IPS DF 4.7 (cell line): ENCODE measurements at regions not wholly inside any gene's neighbourhood (a gene's known extent, or its start where the extent isn't known, plus 50 kb on each side); places are given as distances from the start of the nearest gene placed in this dataset.

Experiments
- DNase-seq: peaks from one replicate; pipeline ENCODE4 v3.0.0-alpha.2; 2013; ENCODE audit warnings: low spot score; ENCODE audit errors: extremely low read depth

- no peak for DNase-seq
Measured at GRCh38 chr11:112400476-112401014, 139.9 kb upstream of the PLET1 start.

GRCh38 chr11:112401036-112401769 lies 140.5 kb upstream of the PLET1 start:
- DNase-seq = no peak

GRCh38 chr11:112403432-112403831 lies 142.8 kb upstream of the PLET1 start:
- DNase-seq = no peak

GRCh38 chr11:112404112-112404511 lies 143.5 kb upstream of the PLET1 start:
- DNase-seq = no peak

- DNase-seq = peak; percentile 22
Measured at GRCh38 chr11:112408517-112408916, 147.9 kb upstream of the PLET1 start.

DNA sequence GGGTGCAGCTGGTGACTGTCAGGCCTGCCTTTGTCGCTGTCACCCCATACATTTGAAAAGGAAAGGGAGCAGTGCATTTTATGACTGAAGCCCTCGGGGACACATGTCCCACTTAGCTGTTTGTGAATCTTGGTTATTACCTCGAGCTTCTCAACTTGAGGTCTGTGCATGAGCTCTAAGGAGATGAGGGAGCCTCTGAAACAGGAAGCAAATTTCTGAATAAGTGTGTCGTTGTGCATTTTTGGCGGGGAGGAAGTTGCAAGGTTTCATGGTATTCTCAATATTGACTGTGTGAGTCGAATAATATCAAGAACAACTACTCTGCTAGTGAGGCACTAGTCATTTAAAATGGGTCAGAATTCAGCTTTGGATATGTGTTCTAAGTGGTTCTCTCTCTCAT lies 149.7 kb upstream of the PLET1 start:
- no peak for DNase-seq

GRCh38 chr11:112412383-112412782 lies 151.7 kb upstream of the PLET1 start:
- no peak for DNase-seq

GRCh38 chr11:112417339-112417738 lies 156.7 kb upstream of the PLET1 start:
- DNase-seq = no peak

DNA sequence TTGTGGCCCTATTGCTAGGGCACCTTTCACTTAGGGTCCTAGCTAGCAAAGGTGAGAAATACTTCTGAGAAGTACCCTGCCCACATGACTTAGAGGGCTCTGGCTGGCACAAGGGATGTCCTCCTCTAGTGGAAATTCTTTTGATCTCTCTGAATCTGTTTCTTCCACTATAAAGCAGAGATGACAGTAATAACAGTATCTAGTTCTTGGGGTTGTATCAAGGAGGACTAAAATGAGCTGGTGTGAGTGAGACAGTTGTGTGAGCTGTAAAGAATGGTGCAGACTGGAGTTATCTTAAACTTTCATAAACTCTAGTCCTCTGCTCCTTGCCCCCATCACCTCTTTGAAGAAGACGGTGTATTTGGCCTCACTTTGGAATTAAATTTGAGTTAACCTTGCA lies 157.8 kb upstream of the PLET1 start:
- no peak for DNase-seq

DNA sequence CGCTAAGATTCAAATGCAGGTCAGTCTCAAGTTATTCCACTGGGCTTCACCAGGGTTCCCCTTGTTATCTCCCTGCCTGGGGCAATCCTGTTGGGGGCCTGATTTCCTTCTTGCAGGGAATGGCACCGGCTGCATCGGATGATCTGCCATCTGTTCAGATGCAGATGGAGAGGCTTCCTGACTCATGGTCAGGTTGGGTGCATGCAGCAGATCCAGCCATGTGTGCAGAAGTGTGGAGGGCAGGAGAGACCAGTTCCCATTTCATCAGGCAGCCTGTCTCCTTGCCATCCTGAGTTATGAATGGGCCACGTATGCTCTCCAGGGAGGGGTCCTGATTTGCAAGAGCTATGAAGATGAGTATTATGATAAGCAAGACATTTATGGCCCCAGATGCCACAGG lies 161.2 kb upstream of the PLET1 start:
- no peak for DNase-seq

GRCh38 chr11:112425121-112425520 lies 164.5 kb upstream of the PLET1 start:
- DNase-seq = no peak

DNA sequence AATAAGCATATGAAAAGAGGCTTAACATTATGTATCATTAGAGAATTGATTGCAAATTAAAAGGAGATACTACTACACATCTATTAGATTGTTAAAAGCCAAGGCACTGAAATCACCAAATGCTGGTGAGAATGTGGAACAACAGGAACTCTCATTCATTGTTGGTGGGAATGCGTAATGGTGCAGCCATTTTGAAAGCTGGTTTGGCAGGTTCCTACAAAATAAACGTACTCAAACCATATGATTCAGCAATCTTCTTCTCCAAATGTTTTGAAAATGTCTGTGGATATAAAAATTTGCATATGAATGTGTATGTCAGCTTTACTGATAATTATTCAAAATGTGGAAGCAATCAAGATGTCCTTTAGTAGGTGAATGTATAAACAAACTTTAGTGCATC lies 176.4 kb upstream of the PLET1 start:
- DNase-seq = no peak

DNA sequence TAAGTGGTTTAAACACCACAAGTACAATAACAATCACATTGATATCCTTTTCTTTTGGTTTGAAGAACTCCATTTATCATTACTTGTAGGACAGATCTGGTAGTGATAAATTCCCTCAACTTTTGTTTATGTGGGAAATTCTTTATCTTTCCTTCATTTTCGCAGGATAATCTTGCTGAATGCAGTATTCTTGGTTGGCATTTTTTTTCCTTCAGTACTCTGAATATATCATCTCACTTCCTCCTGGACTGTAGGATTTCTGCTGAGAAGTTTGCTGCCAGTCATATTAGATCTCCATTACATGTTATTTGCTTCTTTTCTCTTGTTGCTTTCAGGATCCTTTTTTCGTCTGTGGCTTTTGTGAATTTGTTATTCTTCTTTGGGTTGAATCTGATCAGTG lies 179.0 kb upstream of the PLET1 start:
- no peak for DNase-seq

DNA sequence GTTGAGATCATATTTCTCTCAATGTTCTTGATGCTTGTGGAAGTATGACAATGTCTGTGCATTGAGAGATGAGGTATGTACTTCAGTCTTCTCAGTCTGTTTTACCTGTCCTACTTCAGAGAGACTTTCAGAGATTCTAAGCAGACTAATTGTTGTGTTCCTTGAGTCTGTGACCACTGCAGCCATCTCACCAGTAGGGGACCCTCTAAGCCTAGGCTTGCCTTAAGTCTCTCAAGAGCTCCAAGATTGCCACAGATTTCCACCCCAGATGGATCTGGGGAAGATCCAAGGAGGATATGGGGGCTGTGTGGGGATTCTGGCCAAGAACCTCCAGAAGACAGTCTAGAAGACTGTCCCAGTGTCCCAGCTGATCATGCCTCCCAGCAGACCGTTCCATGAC lies 179.9 kb upstream of the PLET1 start:
- no peak for DNase-seq

GRCh38 chr11:112448168-112448567 lies 187.5 kb upstream of the PLET1 start:
- DNase-seq = no peak

DNA sequence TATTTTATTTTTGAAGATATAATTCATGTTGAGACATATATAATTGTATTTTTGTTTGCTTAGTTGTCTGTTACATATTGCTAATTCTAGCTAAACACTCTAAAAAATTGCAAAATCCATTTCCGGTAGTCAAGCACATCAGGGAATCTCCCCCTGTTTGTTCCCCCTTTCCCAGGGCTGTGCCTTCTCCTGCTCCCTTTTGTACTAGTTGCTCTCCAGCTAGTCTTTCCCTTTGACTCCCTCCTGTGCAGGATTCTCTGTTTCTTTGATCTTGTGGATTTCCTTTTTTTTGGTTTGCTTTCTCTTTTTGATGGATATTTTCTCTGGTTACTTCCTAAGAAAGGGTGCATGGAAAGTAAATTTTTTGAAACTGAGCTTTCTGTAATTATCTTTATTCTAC lies 188.1 kb upstream of the PLET1 start:
- no peak for DNase-seq

DNA sequence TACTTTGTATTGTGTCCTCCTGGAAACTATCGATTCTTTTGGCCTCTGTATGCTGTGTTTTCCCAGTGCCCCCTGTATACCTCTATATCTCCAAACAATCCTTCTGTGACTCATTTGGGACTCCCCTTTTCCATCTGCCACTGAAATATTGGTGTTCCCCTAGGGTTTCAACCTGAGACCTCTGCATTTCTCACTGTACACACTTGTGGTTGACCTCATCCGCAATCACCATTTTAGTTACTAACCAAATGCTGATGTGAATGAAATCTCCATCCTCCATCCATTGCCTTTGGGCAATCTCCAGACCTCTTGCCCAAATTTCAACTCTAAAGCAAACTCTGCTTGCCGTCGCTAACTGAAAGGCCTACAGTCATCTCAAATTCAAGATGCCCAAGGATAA lies 190.6 kb upstream of the PLET1 start:
- DNase-seq = no peak

GRCh38 chr11:112453601-112454577 lies 193.2 kb upstream of the PLET1 start:
- no peak for DNase-seq

DNA sequence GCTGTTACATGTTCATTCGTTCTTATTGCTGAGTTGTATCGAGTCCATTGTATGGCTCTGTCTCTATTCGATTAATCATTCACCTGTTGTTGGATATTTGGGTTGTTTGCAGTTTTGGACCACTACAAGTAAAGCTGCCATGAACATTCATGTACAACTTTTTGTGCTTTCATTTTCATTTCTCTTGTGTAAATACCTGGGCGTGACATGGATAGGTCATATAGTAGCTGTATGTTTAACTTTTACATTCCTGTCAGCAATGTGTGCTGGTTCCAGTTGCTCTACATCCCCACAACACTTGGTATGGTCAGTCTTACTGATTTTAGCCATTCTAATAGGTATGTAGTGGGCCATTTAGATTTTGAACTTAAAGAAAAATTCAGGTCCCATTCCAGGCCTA lies 194.2 kb upstream of the PLET1 start:
- DNase-seq = no peak

GRCh38 chr11:112455791-112456190 lies 195.1 kb upstream of the PLET1 start:
- no peak for DNase-seq

- DNase-seq = no peak
Measured at GRCh38 chr11:112457532-112457931, 196.9 kb upstream of the PLET1 start.

DNA sequence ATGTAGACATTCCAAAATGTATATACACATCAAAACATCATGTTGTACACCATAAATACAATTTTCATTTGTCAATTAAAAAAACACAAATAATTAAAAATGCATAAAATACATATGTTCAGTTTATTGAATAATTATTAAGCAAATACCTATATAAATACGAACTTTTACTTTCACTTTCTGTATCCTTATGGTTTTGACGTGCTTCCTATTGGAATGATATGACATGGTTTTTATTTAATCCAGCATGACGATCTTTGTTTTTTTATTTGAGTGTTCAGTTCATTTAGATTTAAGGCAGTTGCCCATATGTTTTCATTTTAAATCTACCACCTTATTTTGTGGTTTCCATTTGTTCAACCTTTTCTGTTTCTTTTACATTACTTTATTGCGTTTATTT lies 198.3 kb upstream of the PLET1 start:
- no peak for DNase-seq
